HCT116 (cell line): ENCODE measurements at regions not wholly inside any gene's neighbourhood (a gene's known extent, or its start where the extent isn't known, plus 50 kb on each side); places are given as distances from the start of the nearest gene placed in this dataset.

Source experiments
- ATAC-seq: fragments of 200-7000 bp; cut with Tn5 transposase; 2 replicates; pipeline ENCODE4 v1.9.1; 2020; ENCODE audit warnings: mild to moderate bottlenecking, moderate library complexity
- BruUV-seq: library from RNA; stranded (reverse); fragments of 400-500 nt; replicated peaks from 2 replicates; lab custom pipeline; 2021; lab: Mats Ljungman, UMichigan
- CTCF ChIA-PET: fragments of 300-600 bp; sonication (Branson Sonifier 250); formaldehyde crosslinking; loops from one replicate; lab custom pipeline; 2021; ENCODE audit warnings: antibody characterized with exemption; lab: Charles Lee
- POLR2A ChIA-PET: fragments of 300-600, 350-600 bp; sonication (Branson Sonifier 250); formaldehyde crosslinking; loops from one replicate; lab custom pipeline; 2021; ENCODE audit warnings: antibody characterized with exemption; lab: Charles Lee
- RAD21 ChIA-PET, 2 experiments: fragments of 300-600 bp; sonication (Branson Sonifier 250); formaldehyde crosslinking; loops; one replicate each; lab custom pipeline; 2023; ENCODE audit warnings: low total read pairs in 2 of 2; ENCODE audit not compliant: uncharacterized antibody in 2 of 2, unreplicated experiment in 2 of 2, low non-redundant PET in 1 of 2; lab: Charles Lee
- DNase-seq: peaks from one replicate; pipeline ENCODE4 v3.0.0-alpha.2; 2010; ENCODE audit warnings: low read depth, low spot score
- H2AFZ ChIP-seq: fragments of 200-600 bp; shearing (Covaris generic), sonication (generic); 2 replicates; pipeline ENCODE4 v1.6.1; 2017; ENCODE audit warnings: low read depth, mixed run types, mixed read lengths, antibody characterized with exemption, low read length; ENCODE audit not compliant: poor library complexity, severe bottlenecking
- H3K27ac ChIP-seq: 2 replicates; pipeline ENCODE4 v1.5.1; 2012; ENCODE audit warnings: low read depth, low read length
- H3K27me3 ChIP-seq: fragments of 200-600 bp; sonication (generic); 2 replicates; pipeline ENCODE4 v1.6.1; 2016; ENCODE audit warnings: mixed run types, low read length, mixed read lengths; ENCODE audit not compliant: insufficient read depth
- H3K36me3 ChIP-seq, 2 experiments: fragments of 200-500 bp in 1 of 2; fragments of 200-600 bp in 1 of 2; sonication (Bioruptor generic) in 1 of 2; sonication (generic) in 1 of 2; 2 replicates each; pipeline versions ENCODE4 v1.5.1 to v1.6.1; 2014 to 2016; ENCODE audit warnings: low read length in 2 of 2, inconsistent platforms in 1 of 2, mixed read lengths in 1 of 2, mixed run types in 1 of 2; ENCODE audit not compliant: insufficient read depth in 2 of 2, control insufficient read depth in 1 of 2
- H3K4me1 ChIP-seq, 2 experiments: fragments of 200-600 bp in 1 of 2; sonication (generic) in 1 of 2; 2 replicates each; pipeline versions ENCODE4 v1.5.1 to v1.6.1; 2012 to 2017; ENCODE audit warnings: low read length in 2 of 2, inconsistent platforms in 1 of 2, mild to moderate bottlenecking in 1 of 2, mixed read lengths in 1 of 2, mixed run types in 1 of 2, moderate library complexity in 1 of 2; ENCODE audit not compliant: insufficient read depth in 2 of 2, control insufficient read depth in 1 of 2
- H3K4me2 ChIP-seq: fragments of 200-600 bp; sonication (generic); 2 replicates; pipeline ENCODE4 v1.6.1; 2017; ENCODE audit warnings: mixed run types, low read length, mixed read lengths
- H3K4me3 ChIP-seq, 2 experiments: fragments of 200-600 bp in 1 of 2; sonication (generic) in 1 of 2; replicated peaks in 1 of 2; 2 replicates each; pipeline ENCODE4 v1.5.1; 2011 to 2016; ENCODE audit warnings: low read length in 2 of 2, control low read depth in 1 of 2, low read depth in 1 of 2, mild to moderate bottlenecking in 1 of 2, mixed read lengths in 1 of 2, mixed run types in 1 of 2
- H3K79me2 ChIP-seq: fragments of 200-600 bp; sonication (generic); 2 replicates; pipeline ENCODE4 v1.6.1; 2017; ENCODE audit warnings: mild to moderate bottlenecking, mixed run types, low read length, moderate library complexity, mixed read lengths; ENCODE audit not compliant: insufficient read depth
- H3K9ac ChIP-seq: fragments of 200-600 bp; sonication (generic); 2 replicates; pipeline ENCODE4 v1.6.1; 2016; ENCODE audit warnings: low read length, mixed read lengths
- H3K9me2 ChIP-seq: fragments of 200-600 bp; sonication (generic), shearing (Covaris generic); 2 replicates; pipeline ENCODE4 v1.6.1; 2017; ENCODE audit warnings: mixed run types, mild to moderate bottlenecking, moderate library complexity; ENCODE audit not compliant: insufficient read depth
- H3K9me3 ChIP-seq, 2 experiments: fragments of 200-500 bp in 1 of 2; fragments of 200-600 bp in 1 of 2; sonication (Bioruptor generic) in 1 of 2; sonication (generic) in 1 of 2; 2 replicates each; pipeline ENCODE4 v1.6.1; 2014 to 2017; ENCODE audit warnings: low read length in 2 of 2, mixed read lengths in 2 of 2, inconsistent platforms in 1 of 2, low read depth in 1 of 2, mild to moderate bottlenecking in 1 of 2, mixed run types in 1 of 2, moderate library complexity in 1 of 2; ENCODE audit not compliant: control insufficient read depth in 1 of 2, insufficient read depth in 1 of 2
- H4K20me1 ChIP-seq: fragments of 200-600 bp; sonication (generic), shearing (Covaris generic); 2 replicates; pipeline ENCODE4 v1.6.1; 2017; ENCODE audit warnings: mixed run types, mild to moderate bottlenecking, moderate library complexity; ENCODE audit not compliant: insufficient read depth
- CEBPB ChIP-seq: IDR thresholded peaks from 2 replicates; pipeline ENCODE4 v1.6.1; 2012; ENCODE audit warnings: low read depth
- EGR1 ChIP-seq: IDR thresholded peaks from 2 replicates; pipeline ENCODE4 v1.6.1; 2012; ENCODE audit warnings: low read depth
- ELF1 ChIP-seq: IDR thresholded peaks from 2 replicates; pipeline ENCODE4 v1.6.1; 2012; ENCODE audit warnings: low read depth, borderline replicate concordance
- EZH2 ChIP-seq: fragments of 200-600 bp; sonication (generic); IDR thresholded peaks from 2 replicates; pipeline ENCODE4 v1.6.1; 2017; ENCODE audit warnings: antibody characterized with exemption, mixed run types
- EZH2phosphoT487 ChIP-seq: fragments of 200-600 bp; IDR thresholded peaks from 2 replicates; pipeline ENCODE4 v1.6.1; 2018; ENCODE audit warnings: antibody characterized with exemption, borderline replicate concordance
- FOSL1 ChIP-seq: IDR thresholded peaks from 2 replicates; pipeline ENCODE4 v1.6.1; 2012; ENCODE audit warnings: low read depth
- JUND ChIP-seq: IDR thresholded peaks from 2 replicates; pipeline ENCODE4 v1.6.1; 2012
- POLR2A ChIP-seq: IDR thresholded peaks from 2 replicates; pipeline ENCODE4 v1.7.0; 2011; ENCODE audit warnings: borderline replicate concordance; ENCODE audit not compliant: insufficient read depth, insufficient read length; ENCODE audit errors: extremely low read depth
- POLR2AphosphoS5 ChIP-seq: IDR thresholded peaks from 2 replicates; pipeline ENCODE4 v1.6.1; 2011; ENCODE audit warnings: mild to moderate bottlenecking, low read depth, low read length, moderate library complexity
- SIN3A ChIP-seq: IDR thresholded peaks from 2 replicates; pipeline ENCODE4 v1.6.1; 2012; ENCODE audit warnings: low read depth
- SP1 ChIP-seq: IDR thresholded peaks from 2 replicates; pipeline ENCODE4 v1.6.1; 2012; ENCODE audit warnings: low read depth
- ZNF274 ChIP-seq: fragments of 200-500 bp; sonication (Bioruptor generic); IDR thresholded peaks from 2 replicates; pipeline ENCODE4 v1.6.1; 2014; ENCODE audit warnings: mild to moderate bottlenecking, low read depth, low read length, inconsistent platforms
- intact Hi-C: fragments of 100-400 bp; cut with micrococcal nuclease; formaldehyde crosslinking; loops from 2 replicates; pipeline ENCODE4 v1.10.0; 2022
- TF ChIP-seq, protein P1 (sequence below): IDR thresholded peaks from 2 replicates; pipeline ENCODE4 v1.6.1; 2012
- TF ChIP-seq, protein P2 (sequence below), 3 experiments: fragments of 200-600 bp in 1 of 3; sonication (generic) in 1 of 3; IDR thresholded peaks in 2 of 3; conservative IDR thresholded peaks in 1 of 3; 2 replicates each; pipeline ENCODE4 v1.5.1; 2012 to 2017; ENCODE audit warnings: low read depth in 2 of 3, low read length in 2 of 3, antibody characterized with exemption in 1 of 3, borderline replicate concordance in 1 of 3, control low read depth in 1 of 3, mild to moderate bottlenecking in 1 of 3, mixed read lengths in 1 of 3, mixed run types in 1 of 3, moderate library complexity in 1 of 3; ENCODE audit not compliant: insufficient read depth in 1 of 3
- TF ChIP-seq, protein P3 (sequence below): IDR thresholded peaks from 2 replicates; pipeline ENCODE4 v1.6.1; 2012; ENCODE audit warnings: low read depth

DNA sequence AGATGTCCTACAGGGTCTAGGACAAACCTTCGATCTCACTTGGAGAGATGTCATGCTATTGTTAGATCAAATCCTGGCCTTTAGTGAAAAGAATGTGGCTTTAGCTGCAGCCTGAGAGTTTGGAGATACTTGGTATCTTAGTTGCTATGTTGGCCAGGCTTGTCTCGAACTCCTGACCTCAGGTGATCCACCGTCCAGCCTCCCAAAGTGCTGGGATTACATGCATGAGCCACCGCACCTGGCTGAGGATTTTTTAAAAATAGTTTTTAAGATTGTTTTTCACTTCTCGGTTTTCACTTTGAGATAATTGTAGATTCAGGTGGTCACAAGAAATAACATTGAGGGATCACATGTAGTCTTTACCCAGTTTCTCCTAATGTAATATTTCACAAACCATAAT, 738.3 kb upstream of the POM121L12 start:
- H3K4me2 ChIP-seq = no peak overlapping the region
- ChIA-PET RAD21 (no interaction called here), CTCF (no interaction called here), POLR2A (no interaction called here)
- no peaks in the 10 kb centered on the region for H3K27me3 ChIP-seq
- no peak overlapping the region for H3K4me3 ChIP-seq
- ATAC-seq = no peak
- H3K27ac ChIP-seq = no peak overlapping the region
- H2AFZ ChIP-seq = no peak overlapping the region
- H3K9me2 ChIP-seq = no peaks in the 10 kb centered on the region
- no peak overlapping the region for H3K9ac ChIP-seq
- peaks cover 0 to 17% of the 10 kb centered on the region in 2 experiments; a peak in 2 of 4 replicates for H3K9me3 ChIP-seq
- no peaks in the 10 kb centered on the region for H3K79me2 ChIP-seq
- no peak for DNase-seq
- no TSS peak for BruUV-seq
- no peak for TF ChIP-seq EGR1
- no peak for TF ChIP-seq SIN3A
- no peak for TF ChIP-seq ELF1
- no peak for TF ChIP-seq POLR2A
- TF ChIP-seq, protein P1, sequence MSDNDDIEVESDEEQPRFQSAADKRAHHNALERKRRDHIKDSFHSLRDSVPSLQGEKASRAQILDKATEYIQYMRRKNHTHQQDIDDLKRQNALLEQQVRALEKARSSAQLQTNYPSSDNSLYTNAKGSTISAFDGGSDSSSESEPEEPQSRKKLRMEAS = no peak
- no peak for TF ChIP-seq EZH2
- no peak for TF ChIP-seq ZNF274
- TF ChIP-seq, protein P2, sequence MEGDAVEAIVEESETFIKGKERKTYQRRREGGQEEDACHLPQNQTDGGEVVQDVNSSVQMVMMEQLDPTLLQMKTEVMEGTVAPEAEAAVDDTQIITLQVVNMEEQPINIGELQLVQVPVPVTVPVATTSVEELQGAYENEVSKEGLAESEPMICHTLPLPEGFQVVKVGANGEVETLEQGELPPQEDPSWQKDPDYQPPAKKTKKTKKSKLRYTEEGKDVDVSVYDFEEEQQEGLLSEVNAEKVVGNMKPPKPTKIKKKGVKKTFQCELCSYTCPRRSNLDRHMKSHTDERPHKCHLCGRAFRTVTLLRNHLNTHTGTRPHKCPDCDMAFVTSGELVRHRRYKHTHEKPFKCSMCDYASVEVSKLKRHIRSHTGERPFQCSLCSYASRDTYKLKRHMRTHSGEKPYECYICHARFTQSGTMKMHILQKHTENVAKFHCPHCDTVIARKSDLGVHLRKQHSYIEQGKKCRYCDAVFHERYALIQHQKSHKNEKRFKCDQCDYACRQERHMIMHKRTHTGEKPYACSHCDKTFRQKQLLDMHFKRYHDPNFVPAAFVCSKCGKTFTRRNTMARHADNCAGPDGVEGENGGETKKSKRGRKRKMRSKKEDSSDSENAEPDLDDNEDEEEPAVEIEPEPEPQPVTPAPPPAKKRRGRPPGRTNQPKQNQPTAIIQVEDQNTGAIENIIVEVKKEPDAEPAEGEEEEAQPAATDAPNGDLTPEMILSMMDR (IDR thresholded peaks at IDR 0.05 in 2 of 3, conservative IDR thresholded peaks at IDR 0.05 in 1 of 3; ENCODE audit: borderline replicate concordance in 1 of 3, insufficient read depth in 1 of 3, low read depth in 2 of 3, low read length in 2 of 3) = no peak
- no peak for TF ChIP-seq POLR2AphosphoS5
- TF ChIP-seq JUND = no peak
- no peak for TF ChIP-seq EZH2phosphoT487
- TF ChIP-seq SP1 = no peak
- TF ChIP-seq FOSL1 = no peak
- no peak for TF ChIP-seq CEBPB
- TF ChIP-seq, protein P3, sequence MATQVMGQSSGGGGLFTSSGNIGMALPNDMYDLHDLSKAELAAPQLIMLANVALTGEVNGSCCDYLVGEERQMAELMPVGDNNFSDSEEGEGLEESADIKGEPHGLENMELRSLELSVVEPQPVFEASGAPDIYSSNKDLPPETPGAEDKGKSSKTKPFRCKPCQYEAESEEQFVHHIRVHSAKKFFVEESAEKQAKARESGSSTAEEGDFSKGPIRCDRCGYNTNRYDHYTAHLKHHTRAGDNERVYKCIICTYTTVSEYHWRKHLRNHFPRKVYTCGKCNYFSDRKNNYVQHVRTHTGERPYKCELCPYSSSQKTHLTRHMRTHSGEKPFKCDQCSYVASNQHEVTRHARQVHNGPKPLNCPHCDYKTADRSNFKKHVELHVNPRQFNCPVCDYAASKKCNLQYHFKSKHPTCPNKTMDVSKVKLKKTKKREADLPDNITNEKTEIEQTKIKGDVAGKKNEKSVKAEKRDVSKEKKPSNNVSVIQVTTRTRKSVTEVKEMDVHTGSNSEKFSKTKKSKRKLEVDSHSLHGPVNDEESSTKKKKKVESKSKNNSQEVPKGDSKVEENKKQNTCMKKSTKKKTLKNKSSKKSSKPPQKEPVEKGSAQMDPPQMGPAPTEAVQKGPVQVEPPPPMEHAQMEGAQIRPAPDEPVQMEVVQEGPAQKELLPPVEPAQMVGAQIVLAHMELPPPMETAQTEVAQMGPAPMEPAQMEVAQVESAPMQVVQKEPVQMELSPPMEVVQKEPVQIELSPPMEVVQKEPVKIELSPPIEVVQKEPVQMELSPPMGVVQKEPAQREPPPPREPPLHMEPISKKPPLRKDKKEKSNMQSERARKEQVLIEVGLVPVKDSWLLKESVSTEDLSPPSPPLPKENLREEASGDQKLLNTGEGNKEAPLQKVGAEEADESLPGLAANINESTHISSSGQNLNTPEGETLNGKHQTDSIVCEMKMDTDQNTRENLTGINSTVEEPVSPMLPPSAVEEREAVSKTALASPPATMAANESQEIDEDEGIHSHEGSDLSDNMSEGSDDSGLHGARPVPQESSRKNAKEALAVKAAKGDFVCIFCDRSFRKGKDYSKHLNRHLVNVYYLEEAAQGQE = no peak
- no peaks in the 10 kb centered on the region for H3K36me3 ChIP-seq
- intact Hi-C loops = no loop called here
- no peaks in the 10 kb centered on the region for H3K4me1 ChIP-seq
- H4K20me1 ChIP-seq = no peaks in the 10 kb centered on the region
